Frontal cortex (tissue), 3 donors: ENCODE measurements at regions not wholly inside any gene's neighbourhood (a gene's known extent, or its start where the extent isn't known, plus 50 kb on each side); places are given as distances from the start of the nearest gene placed in this dataset.

ENCODE experiments used
- DNase-seq, 2 donors: peaks; one replicate each; pipeline ENCODE4 v3.0.0; 2012; ENCODE audit warnings: low spot score in 2 of 2
- FAIRE-seq: peaks from 2 replicates; lab custom pipeline; 2012; peaks lifted over from hg19 to GRCh38; lab: Jason Lieb, UNC
- donor health status: control.
- donor health status: control.
- donor health status: control.

DNA sequence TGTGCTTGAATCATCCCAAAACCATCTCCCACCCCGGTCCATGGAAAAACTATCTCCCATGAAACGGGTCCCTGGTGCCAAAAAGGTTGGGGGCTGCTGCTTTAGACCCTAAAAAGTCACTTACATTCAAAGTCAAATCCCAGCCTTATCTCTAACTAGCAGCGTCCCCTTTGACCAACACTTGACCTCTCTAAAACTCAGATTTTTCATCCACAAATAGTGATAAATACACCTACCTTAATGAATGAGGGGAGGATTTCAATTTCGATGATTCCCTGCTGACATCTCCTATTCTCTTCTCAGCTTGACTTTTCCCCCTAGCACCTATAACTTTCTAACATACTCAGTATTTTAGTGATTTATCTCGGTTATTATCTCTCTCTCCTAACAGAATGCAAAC lies 137.3 kb downstream of the BTG1 start:
- FAIRE-seq = no peak

DNA sequence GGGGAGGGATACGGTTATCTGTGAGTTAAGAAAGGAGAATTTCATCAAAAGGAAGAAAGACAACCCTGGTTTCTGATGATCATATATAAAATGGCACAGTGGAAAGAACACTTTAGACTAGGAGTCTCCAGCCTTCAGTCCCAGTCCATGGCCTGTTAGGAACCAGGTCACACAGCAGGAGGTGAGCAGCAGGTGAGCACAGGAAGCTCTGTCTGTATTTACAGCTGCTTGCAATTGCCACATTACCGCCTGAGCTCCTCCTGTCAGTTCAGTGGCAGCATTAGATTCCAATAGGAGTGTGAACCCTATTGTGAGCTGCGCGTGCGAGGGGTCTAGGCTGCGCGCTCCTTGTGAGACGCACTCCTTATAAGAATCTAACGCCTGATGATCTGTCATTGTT lies 137.9 kb downstream of the BTG1 start:
- FAIRE-seq (no peak), DNase-seq (no peak)

More for the DNA sequence above, 137.3 kb downstream of the BTG1 start:
- DNase-seq = no peak

DNA sequence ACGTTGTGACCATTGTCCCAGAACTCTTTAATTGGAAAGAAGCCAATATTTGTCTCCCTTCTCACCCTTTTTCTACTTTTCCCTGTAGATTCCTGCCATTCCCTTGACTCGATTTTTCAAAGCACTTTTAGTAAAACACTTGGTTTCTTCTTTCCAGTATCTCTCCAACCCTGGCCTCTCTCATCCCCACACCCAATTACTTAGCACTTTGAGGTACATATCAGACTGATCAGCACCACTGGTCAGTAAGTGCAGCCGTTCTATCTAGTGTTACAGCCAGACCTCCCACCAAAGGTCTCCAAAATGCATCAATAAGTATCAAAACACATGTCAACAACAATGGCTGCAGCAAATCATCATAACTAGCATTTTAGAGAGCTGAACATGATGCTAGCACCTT lies 141.9 kb downstream of the BTG1 start:
- DNase-seq (no peak), FAIRE-seq (no peak)

DNA sequence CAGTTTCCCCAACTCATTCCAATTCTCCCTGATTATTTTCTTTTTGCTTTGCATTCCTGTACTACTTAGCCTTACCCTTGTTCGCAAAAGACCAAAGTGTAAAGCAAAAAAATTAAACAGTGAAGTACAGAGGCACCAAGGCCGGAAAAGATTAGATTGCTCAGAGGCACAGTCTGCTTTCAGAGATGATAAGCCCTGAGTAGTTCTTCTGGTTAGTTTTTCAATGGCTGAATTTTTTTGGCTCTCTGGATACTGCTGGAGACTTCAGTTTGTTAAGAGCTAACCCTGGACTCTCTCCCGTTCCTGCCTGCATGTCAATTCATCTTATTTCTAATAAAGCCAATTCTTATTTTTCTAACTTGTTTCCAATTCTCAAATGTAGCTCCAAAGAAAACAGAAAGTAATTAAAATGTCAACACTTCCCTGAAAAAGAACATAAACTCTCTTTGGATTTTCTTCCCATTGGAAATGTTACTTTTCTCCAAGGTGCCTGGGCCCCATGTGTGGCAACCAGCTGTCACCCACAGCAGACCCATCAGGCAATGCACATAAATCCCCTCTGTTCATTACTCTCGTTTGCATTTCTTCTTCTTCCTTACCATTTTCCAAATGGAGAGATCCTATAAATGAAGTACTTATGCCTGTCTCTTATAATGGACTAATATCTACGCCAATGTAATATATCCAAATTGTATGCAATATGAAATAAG lies 142.8 kb downstream of the BTG1 start:
- no peak for DNase-seq
- no peak for FAIRE-seq

DNA sequence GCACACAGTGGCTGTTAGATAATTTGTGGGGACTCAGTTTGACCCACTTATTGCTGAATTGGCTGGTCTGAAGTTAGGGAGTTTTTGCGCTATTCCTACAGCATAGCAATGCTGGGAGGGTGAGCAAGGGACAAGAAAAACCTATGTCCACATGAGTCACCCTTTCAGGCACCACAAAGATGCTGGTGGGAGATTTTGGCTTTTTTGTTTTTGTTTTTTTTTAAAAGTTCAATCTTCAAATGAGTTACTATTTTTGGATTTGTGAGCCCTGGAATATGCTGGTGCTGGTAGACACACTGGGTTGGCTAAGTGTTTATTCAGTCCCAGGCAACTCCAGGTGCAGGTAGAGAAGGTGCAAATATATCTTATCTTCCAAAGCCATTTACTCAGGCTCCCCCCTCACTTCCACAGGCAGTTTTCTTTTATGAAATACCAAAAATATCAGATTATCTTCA lies 143.4 kb downstream of the BTG1 start:
- DNase-seq (no peak), FAIRE-seq (no peak)

DNA sequence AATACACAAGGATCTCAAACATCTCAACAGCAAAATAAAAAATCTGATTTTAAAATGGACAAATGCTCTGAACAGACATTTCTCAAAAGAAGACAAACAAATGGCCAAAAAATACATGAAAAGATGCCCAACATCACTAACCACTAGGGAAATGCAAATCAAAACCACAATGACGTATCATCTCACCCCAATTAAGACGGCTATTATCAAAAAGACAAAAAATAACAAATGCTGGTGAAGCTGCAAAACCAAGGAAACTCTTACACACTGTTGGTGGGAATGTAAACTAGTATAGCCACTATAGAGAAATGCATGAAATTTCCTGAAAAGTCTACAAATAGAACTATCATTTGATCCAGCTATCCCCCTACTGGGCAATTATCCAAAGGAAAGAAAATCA lies 145.0 kb downstream of the BTG1 start:
- DNase-seq (no peak), FAIRE-seq (no peak)

DNA sequence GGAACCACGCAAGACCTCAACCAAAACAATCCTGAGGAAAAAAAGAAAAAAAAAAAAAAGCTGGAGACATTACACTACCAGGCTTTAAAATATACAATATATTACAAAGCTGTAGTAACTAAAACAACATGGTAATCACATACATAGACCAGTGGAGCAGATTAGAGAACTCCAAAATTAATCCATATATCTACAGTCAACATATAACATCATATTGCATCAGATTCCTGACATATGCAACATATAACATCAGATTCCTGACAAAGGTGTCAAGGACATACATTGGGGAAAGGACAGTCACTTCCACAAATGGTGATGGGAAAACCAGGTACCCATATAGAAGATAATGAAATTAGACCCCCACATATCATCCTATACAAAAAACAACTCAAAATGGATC lies 145.8 kb downstream of the BTG1 start:
- FAIRE-seq (no peak), DNase-seq (no peak)

DNA sequence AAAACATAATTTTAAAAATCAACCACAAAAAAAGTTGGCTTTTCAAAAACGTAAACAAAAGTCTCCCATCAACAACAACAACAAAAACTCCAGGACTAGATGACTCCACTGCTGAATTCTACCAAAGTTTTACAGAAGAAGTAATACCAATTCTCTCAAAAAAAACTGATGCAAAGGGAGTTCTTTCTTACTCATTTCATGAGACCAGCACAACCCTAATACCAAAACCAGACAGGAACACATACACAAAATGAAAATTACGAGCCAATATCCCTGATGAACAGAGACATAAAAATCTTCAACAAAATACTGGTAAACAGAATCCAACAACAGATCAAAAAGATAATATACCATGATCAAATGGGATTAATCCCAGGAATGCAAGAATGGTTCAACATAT lies 147.3 kb downstream of the BTG1 start:
- no peak for FAIRE-seq

DNA sequence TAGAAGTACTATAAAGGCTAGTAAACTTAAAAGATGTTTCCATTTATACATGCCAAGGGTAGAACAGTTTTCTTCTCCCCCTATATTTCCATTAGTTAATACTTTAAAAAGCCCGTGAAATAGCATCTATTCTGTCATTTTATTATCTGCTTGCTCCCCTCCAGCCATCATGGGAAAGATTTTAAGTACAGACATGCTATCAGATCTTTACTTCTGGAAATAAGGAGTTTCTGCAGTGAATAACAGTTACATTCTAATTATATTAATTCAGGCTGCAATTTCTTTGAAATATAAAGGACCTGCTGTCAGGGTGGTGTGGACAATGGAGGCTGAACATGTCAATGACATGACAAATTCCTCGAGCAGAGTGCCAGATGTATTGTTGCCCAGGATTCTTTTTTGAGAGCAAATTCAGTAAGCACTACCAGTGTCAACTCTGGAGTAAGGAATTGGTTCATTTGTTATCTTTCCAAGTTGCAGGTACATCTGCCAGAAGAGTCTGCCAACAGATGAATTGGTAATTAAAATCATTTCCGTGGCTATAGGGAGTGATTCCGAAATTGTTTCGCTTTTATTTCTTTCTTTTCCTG lies 151.3 kb downstream of the BTG1 start:
- FAIRE-seq (no peak), DNase-seq (no peak)

More for the DNA sequence above, 147.3 kb downstream of the BTG1 start:
- no peak for DNase-seq

DNA sequence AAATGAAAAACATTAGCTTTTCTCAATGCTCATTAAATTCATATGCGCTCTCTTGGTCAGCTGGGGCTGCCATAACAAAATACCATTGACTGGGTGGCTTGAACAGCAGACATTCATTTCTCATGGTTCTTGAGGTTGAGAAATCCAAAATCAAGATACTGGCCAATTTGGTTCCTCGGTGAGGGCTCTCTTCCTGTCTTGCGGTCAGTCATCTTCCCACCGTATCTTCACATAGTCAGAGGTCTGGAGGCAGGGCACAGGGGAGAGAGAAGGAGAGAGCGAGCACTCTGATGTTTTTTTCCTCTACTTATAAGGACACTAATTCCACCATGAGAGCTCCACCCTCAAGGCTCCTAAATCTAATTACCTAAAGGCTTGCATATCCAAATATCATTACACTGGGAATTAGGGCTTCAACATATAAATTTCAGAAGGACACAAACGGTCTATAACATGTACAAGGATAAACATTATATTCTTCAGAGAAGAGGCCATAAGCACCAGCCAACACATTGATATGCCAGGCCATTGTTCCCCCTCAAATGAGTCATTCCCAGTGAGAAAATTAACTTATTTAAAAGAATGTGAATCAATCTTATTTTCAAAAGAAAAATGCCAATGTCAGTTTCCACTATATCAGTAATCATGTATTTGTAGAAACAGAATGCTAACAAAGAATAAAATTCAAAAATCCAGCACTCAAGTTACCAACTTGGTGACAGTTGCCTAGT lies 152.2 kb downstream of the BTG1 start:
- no peak for DNase-seq
- FAIRE-seq = no peak

DNA sequence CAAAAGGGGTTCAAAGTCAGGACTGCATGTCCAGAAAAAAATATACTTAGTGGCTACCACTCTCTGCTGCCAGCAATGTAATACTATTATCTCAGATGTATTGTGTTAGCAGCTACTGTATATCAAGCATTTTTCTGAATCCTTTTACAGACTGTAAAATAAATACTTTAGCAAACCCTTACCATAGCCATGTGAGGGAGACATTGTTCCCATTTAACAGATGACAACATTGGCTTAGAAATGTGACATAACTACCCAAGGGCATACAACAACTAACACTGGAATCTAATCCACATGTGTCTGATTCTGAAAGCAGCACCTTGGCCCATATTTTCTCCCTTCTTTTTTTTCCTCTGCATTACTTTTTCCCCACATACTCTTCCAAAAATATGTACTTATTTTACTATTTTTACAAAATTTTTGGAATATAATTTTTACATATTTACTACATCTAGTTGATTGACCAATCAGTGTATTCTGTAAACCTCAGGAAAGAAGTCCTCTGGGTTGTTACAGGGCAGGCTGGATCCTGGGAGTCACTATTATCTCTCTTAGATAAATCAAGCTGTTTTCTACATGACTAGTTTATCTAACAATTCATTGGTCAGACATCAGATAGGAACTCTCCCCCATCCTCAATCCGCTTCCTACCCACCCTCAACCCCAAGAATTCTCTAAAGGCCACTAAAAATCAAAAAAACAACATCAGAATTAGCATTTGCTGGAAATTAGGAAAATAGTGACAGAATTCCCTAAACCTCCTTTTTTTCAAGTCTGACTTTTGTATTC lies 154.1 kb downstream of the BTG1 start:
- FAIRE-seq (no peak), DNase-seq (no peak)

DNA sequence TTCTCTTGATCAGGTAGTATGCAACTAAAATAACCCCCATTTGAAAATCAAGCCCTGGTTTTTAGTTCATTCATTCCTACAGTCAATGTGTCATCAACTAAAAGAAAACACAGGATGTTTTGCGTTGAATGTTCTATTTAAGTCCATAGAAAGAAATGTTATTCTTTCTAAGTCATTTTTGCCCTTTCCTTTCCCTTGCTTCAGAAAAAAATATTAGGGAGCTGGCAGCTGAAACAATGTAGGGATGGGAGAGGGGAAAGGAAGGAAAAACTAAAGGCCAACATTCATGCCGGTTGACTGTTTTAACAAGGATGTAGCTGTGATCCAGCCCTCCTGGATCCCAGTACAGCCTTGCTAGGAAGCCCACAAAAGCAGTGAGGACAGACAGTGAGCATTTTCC lies 155.1 kb downstream of the BTG1 start:
- no peak for FAIRE-seq
- DNase-seq = no peak

DNA sequence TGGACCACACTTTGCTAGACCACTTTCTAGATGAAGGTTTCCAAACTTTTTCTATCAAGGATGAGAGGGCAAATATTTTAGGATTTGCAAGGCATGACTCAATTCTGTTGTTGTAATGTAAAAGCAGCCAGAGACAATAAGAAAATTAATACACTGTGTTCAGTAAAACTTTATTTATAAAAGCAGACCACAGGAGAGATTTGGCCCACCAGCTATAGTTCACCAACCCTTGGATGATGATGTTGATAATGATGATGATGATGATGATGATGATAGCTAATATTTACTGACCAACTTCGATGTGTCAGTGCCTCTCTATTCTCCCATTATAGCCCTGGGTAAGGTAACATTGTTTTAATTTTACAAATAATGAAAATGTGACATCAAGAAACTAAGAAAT lies 156.5 kb downstream of the BTG1 start:
- DNase-seq = no peak
- no peak for FAIRE-seq

DNA sequence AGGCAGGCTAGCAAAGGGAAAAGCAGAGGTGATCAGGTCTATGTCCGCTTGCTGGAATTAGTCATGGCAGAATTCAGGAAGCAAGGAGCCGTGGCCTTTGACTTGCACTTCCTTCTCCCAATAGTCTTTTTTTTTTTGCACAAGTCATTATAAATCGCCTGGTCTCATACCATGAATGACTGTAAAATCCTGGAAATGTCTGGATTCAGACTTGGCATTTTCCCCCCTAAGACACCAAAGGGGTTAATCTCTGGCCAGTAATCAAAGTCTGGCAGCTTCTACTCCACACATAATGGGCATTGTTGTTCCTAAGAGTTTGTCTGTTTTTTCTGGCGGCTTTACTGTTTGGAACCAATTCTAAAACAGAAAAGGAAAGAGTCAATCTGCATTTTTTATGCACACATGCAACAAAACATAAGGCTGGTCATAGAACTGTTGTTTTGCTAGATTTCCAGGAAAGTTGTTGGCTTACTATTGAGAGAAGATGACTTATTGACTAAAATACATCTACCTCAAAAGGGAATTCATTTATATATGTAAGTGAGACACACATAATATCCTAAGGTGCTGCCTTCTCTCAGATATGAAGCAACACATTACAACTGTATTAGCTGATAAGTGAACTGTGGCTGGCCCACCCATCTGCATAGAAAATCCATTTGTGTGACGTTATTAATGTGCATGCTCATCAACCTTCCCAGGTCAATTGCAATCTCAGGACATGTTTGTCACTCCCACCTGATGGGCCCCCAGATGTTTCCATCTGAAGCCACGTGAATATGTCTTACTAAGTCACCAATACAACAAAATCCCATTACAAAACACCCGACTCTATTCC lies 157.3 kb downstream of the BTG1 start:
- FAIRE-seq (no peak), DNase-seq (peak in 1 of 2 donors; percentile 13)

DNA sequence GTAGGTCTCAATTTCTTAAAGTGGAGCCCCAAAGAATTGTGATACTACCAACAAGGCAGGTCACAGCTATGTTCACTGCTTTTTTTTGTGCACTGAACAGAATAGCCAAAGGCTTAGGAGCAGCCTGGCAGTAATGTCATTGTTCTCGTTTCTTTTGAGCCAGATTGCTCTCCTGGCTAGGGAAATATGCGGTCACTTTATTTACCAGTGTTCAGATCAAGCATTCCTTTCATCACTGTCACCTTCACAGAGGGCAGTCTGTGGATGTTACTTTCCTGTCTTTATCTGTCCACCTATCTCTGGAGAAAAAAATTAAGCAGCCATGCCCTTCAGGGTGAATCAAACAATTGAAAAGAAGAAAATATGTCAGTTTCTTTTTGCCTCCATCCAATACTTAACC lies 159.6 kb downstream of the BTG1 start:
- DNase-seq = no peak

DNA sequence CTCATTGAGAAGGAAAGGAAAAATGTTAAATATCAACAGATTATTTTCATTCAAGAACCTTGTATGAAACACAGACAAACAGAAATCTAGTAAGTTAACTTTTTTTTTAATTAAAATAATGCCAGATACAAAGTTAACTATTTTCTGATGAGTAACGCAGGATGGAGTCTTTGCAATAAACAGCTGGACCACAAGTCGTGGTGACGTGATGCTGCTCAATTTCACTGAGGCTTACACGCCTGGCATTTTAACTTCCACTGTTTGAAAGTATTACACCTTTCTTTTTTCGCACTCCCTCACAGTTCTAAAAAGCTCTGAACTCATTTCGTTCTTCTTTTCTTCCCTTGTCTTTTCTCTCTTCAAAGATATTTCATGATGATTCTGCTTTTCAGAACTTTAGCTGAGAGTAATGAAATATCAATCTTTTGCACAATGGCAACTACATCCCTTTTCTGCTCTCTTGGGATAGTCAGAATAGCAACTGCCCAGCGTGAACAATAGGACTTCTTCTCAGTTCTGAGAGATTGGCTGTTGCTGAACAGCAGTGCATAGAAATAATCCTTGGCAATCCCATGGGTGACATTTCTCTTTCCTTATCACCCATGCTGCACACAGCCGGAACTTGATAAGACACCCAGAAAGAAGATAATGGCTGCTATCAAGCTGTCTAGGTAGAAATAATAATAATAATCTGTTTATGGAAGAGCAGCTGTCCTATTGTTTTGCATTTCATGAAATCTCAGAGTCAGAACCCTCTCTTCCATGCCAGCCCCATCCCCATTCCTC lies 160.5 kb downstream of the BTG1 start:
- DNase-seq (no peak), FAIRE-seq (no peak)

More for the DNA sequence above, 159.6 kb downstream of the BTG1 start:
- FAIRE-seq = no peak

DNA sequence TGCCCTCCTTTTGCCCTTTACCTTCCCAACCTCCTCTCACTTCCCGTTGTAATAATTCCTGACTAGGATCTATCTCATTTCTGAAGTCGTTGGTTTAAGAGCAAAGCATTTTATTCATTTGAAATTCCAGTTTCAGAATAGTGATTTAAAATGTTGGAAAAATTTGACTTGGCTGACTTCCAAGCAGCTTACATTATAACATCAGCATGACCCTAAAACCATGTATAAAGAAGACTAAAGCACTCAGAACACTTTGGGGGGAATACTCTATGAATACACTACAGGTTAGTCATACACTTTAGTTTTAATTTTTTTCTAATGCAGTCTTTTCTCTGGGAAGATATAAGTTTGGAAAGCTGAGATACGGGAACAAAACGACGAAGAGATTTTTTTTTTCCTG lies 161.1 kb downstream of the BTG1 start:
- DNase-seq = no peak

DNA sequence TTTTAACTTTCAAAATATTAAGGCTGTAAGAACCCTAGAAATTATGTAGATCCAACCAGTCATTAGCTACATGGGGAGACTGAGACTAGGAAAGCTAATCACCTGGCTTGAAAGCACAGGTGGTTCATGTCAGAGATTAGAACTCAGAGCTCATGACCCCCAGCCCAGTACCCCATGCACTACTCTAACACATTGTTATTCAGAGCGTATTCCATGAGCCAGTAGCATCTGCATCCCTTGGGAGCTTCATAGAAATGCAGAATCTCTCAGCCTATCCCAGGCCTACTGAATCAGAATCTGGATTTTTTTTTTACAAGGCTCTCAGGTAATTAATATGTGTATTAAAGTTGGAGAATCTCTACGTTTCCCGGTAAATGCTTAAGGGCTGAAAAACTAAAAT lies 161.7 kb downstream of the BTG1 start:
- no peak for FAIRE-seq
- DNase-seq = no peak

More for the DNA sequence above, 161.1 kb downstream of the BTG1 start:
- FAIRE-seq = no peak

DNA sequence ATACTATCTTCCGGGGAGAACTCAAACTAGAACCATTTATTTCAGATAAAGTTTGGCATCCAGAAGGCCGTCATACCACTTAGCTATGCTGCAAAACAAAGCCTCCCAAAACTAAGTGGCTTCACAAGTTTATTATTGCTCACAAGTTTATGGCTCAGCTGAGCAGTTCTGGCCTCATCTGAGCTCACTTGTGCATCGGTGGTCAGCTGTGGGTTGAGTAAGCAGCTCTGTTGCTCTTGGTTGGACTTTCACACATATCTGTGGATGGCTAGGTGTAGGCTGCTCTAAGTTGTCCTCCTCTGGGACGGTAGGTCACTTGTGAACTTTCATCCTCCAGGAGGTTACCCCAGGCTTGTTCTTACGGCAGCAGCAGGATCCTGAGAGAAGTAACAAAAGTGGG lies 162.7 kb downstream of the BTG1 start:
- FAIRE-seq (no peak), DNase-seq (no peak)
